K562 (cell line): ENCODE measurements at regions not wholly inside any gene's neighbourhood (a gene's known extent, or its start where the extent isn't known, plus 50 kb on each side); places are given as distances from the start of the nearest gene placed in this dataset.

Experiments used
- EZH2 ChIP-seq: IDR thresholded peaks from 2 replicates; pipeline ENCODE4 v1.6.1; 2012; ENCODE audit warnings: low read depth, mild to moderate bottlenecking, inconsistent platforms, low read length, borderline replicate concordance
- POLR2A ChIP-seq: fragments of 450-650 bp; conservative IDR thresholded peaks from 2 replicates; pipeline ENCODE4 v1.6.1; 2016
- ZNF75A ChIP-seq: fragments of 450-650 bp; formaldehyde crosslinking; IDR thresholded peaks from 2 replicates; pipeline ENCODE4 v1.4.0; 2020; ENCODE audit warnings: mild to moderate bottlenecking

DNA sequence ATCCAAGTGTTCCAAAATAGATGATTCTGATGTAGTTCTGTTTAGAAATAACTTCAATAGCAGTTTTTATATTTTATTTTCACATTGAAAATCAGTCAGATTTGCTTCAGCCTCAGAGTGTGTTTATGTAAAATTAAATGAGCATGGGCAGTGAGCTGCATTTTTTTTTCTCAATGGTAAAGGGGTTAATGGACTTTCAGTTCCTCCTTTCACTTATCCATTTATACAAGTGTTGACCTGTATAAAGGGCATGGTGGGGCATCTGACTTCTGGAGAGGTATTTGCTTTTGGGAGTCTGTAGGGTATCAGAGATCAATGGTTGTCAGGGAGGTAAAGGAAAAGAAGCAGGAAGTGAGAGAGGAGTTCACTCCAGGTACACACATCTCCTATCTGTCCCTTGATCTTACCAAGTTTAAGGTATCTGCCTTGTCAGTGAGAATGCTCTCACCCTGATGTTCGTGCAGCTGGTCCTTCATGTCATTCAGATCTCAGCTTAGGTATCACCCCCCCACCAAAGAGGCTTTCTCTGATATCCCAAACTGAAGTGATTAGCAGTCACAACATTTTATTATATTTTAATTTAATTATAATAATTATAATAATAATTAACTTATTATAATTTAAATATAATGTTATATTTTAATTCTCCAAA, 181.6 kb upstream of the LMNTD1 start:
- TF ChIP-seq POLR2A (no peak), EZH2 (no peak), ZNF75A (no peak)
